ENCODE measurements at regions not wholly inside any gene's neighbourhood (a gene's known extent, or its start where the extent isn't known, plus 50 kb on each side); places are given as distances from the start of the nearest gene placed in this dataset.

- Histone ChIP-seq H3K79me2 (ENCODE audit: control insufficient read depth, low read length) (no peaks in the 10 kb centered on the region), H3K27me3 (ENCODE audit: control insufficient read depth, low read length) (no peaks in the 10 kb centered on the region), H3K36me3 (ENCODE audit: control insufficient read depth, low read length) (no peaks in the 10 kb centered on the region), H3K4me3 (ENCODE audit: low read length) (no peak overlapping the region), H3K4me2 (ENCODE audit: low read length) (no peak overlapping the region), H3F3A (ENCODE audit: control insufficient read depth, insufficient read depth) (no peaks in the 10 kb centered on the region), H3K27ac (ENCODE audit: low read depth, low read length) (no peak overlapping the region), H3K4me1 (ENCODE audit: control insufficient read depth, low read length) (no peaks in the 10 kb centered on the region), H3K9me3 (ENCODE audit: control insufficient read depth, insufficient read depth, low read length) (peaks cover 5% of the 10 kb centered on the region; the same call in 1 of the 2 replicates), H3K9me2 (replicated peaks; ENCODE audit: control insufficient read depth, low read length) (no peaks in the 10 kb centered on the region), H4K20me1 (ENCODE audit: control insufficient read depth, insufficient read depth, low read depth, low read length) (no peaks in the 10 kb centered on the region)
- TF ChIP-seq EZH2phosphoT487 (IDR thresholded peaks at IDR 0.05; ENCODE audit: borderline replicate concordance, low read length) = no peak
- TF ChIP-seq CTCF (IDR thresholded peaks at IDR 0.05; ENCODE audit: low read depth, low read length, poor library complexity, severe bottlenecking) = no peak
These were observed 504.0 kb upstream of the RBFOX1 start for GRCh38 chr16:6828690-6829089.

GRCh38 chr16:6827931-6828330 is 504.7 kb upstream of the RBFOX1 start:
- Histone ChIP-seq H3K4me1 (ENCODE audit: control insufficient read depth, low read length) (no peaks in the 10 kb centered on the region), H4K20me1 (ENCODE audit: control insufficient read depth, insufficient read depth, low read depth, low read length) (no peaks in the 10 kb centered on the region), H3K9me3 (ENCODE audit: control insufficient read depth, insufficient read depth, low read length) (peaks cover 5% of the 10 kb centered on the region; the same call in 1 of the 2 replicates), H3K9me2 (replicated peaks; ENCODE audit: control insufficient read depth, low read length) (no peaks in the 10 kb centered on the region), H3K4me2 (ENCODE audit: low read length) (no peak overlapping the region), H3K4me3 (ENCODE audit: low read length) (no peak overlapping the region), H3K27me3 (ENCODE audit: control insufficient read depth, low read length) (no peaks in the 10 kb centered on the region), H3K79me2 (ENCODE audit: control insufficient read depth, low read length) (no peaks in the 10 kb centered on the region), H3F3A (ENCODE audit: control insufficient read depth, insufficient read depth) (no peaks in the 10 kb centered on the region), H3K27ac (ENCODE audit: low read depth, low read length) (no peak overlapping the region), H3K36me3 (ENCODE audit: control insufficient read depth, low read length) (no peaks in the 10 kb centered on the region)
- no peak for TF ChIP-seq CTCF (IDR thresholded peaks at IDR 0.05; ENCODE audit: low read depth, low read length, poor library complexity, severe bottlenecking)
- TF ChIP-seq EZH2phosphoT487 (IDR thresholded peaks at IDR 0.05; ENCODE audit: borderline replicate concordance, low read length) = no peak

GRCh38 chr16:6827267-6827666 is 505.4 kb upstream of the RBFOX1 start:
- Histone ChIP-seq H3K4me2 (ENCODE audit: low read length) (no peak overlapping the region), H3K27ac (ENCODE audit: low read depth, low read length) (no peak overlapping the region), H3F3A (ENCODE audit: control insufficient read depth, insufficient read depth) (no peaks in the 10 kb centered on the region), H4K20me1 (ENCODE audit: control insufficient read depth, insufficient read depth, low read depth, low read length) (no peaks in the 10 kb centered on the region), H3K9me3 (ENCODE audit: control insufficient read depth, insufficient read depth, low read length) (peaks cover 5% of the 10 kb centered on the region; the same call in 1 of the 2 replicates), H3K9me2 (replicated peaks; ENCODE audit: control insufficient read depth, low read length) (no peaks in the 10 kb centered on the region), H3K27me3 (ENCODE audit: control insufficient read depth, low read length) (no peaks in the 10 kb centered on the region), H3K79me2 (ENCODE audit: control insufficient read depth, low read length) (no peaks in the 10 kb centered on the region), H3K4me1 (ENCODE audit: control insufficient read depth, low read length) (no peaks in the 10 kb centered on the region), H3K36me3 (ENCODE audit: control insufficient read depth, low read length) (no peaks in the 10 kb centered on the region), H3K4me3 (ENCODE audit: low read length) (no peak overlapping the region)
- TF ChIP-seq EZH2phosphoT487 (IDR thresholded peaks at IDR 0.05; ENCODE audit: borderline replicate concordance, low read length) = no peak
- TF ChIP-seq CTCF (IDR thresholded peaks at IDR 0.05; ENCODE audit: low read depth, low read length, poor library complexity, severe bottlenecking) = no peak
